Mesendoderm (in vitro differentiated cells): ENCODE measurements at regions not wholly inside any gene's neighbourhood (a gene's known extent, or its start where the extent isn't known, plus 50 kb on each side); places are given as distances from the start of the nearest gene placed in this dataset.
"Not testable (repeated sequence)": the region's sequence is repeated elsewhere in the genome, so short reads cannot be mapped to it uniquely, and the experiment has no call there.

Source experiments
- DNase-seq: peaks from one replicate; pipeline ENCODE4 v3.0.0; 2013
- H2AK5ac ChIP-seq: 2 replicates; pipeline ENCODE4 v1.6.1; 2013; ENCODE audit warnings: low read length, inconsistent platforms
- H2BK120ac ChIP-seq: 2 replicates; pipeline ENCODE4 v1.6.1; 2013; ENCODE audit warnings: low read depth, mild to moderate bottlenecking, low read length, moderate library complexity, mixed read lengths
- H2BK15ac ChIP-seq: replicated peaks from 2 replicates; pipeline ENCODE4 v1.6.1; 2013; ENCODE audit warnings: low read depth, mild to moderate bottlenecking, moderate library complexity
- H2BK5ac ChIP-seq: 2 replicates; pipeline ENCODE4 v1.6.1; 2013; ENCODE audit warnings: low read length, inconsistent platforms
- H3K18ac ChIP-seq: 2 replicates; pipeline ENCODE4 v1.6.1; 2013; ENCODE audit warnings: mild to moderate bottlenecking, low read length, mixed read lengths
- H3K23ac ChIP-seq: one replicate; pipeline ENCODE4 v1.6.1; 2013; ENCODE audit warnings: low read length
- H3K27ac ChIP-seq: 2 replicates; pipeline ENCODE4 v1.5.1; 2013; ENCODE audit warnings: low read depth, mild to moderate bottlenecking, inconsistent platforms, low read length, moderate library complexity
- H3K27me3 ChIP-seq: 2 replicates; pipeline ENCODE4 v1.6.1; 2013; ENCODE audit warnings: low read length, control low read depth, mild to moderate bottlenecking, inconsistent platforms; ENCODE audit not compliant: insufficient read depth, poor library complexity
- H3K36me3 ChIP-seq: 2 replicates; pipeline ENCODE4 v1.6.1; 2013; ENCODE audit warnings: low read length, inconsistent platforms; ENCODE audit not compliant: control insufficient read depth, insufficient read depth
- H3K4ac ChIP-seq: one replicate; pipeline ENCODE4 v1.6.1; 2013; ENCODE audit warnings: low read depth, mild to moderate bottlenecking, low read length, moderate library complexity
- H3K4me1 ChIP-seq: 2 replicates; pipeline ENCODE4 v1.6.1; 2013; ENCODE audit warnings: low read depth, low read length, inconsistent platforms; ENCODE audit not compliant: control insufficient read depth
- H3K4me2 ChIP-seq: 2 replicates; pipeline ENCODE4 v1.6.1; 2013; ENCODE audit warnings: low read length
- H3K4me3 ChIP-seq: 2 replicates; pipeline ENCODE4 v1.5.1; 2013; ENCODE audit warnings: mild to moderate bottlenecking, low read length
- H3K56ac ChIP-seq: one replicate; pipeline ENCODE4 v1.6.1; 2013; ENCODE audit warnings: low read length
- H3K79me1 ChIP-seq: 2 replicates; pipeline ENCODE4 v1.6.1; 2013; ENCODE audit warnings: low read length, inconsistent platforms
- H3K79me2 ChIP-seq: 2 replicates; pipeline ENCODE4 v1.6.1; 2013; ENCODE audit warnings: mild to moderate bottlenecking, low read length; ENCODE audit not compliant: control insufficient read depth, insufficient read depth
- H3K9ac ChIP-seq: 2 replicates; pipeline ENCODE4 v1.6.1; 2013; ENCODE audit warnings: low read length, inconsistent platforms
- H4K5ac ChIP-seq: one replicate; pipeline ENCODE4 v1.6.1; 2013; ENCODE audit warnings: low read length
- H4K8ac ChIP-seq: one replicate; pipeline ENCODE4 v1.6.1; 2013; ENCODE audit warnings: low read depth, mild to moderate bottlenecking, control low read depth, low read length, moderate library complexity
- WGBS: extraction: QIAGEN DNeasy Blood & Tissue Kit; methylation state at CpG from one replicate; pipeline ENCODE4 v1.1.7; 2013; ENCODE audit warnings: low lambda C conversion rate, missing lambda C conversion rate; ENCODE audit not compliant: insufficient coverage; ENCODE audit errors: extremely low coverage; 5-methylcytosine and 5-hydroxymethylcytosine counted together

- H3K4me2 ChIP-seq, H3K4me1 ChIP-seq, H3K23ac ChIP-seq, H3K36me3 ChIP-seq, H2BK15ac ChIP-seq, H3K9ac ChIP-seq, H3K18ac ChIP-seq, DNase-seq, H2BK120ac ChIP-seq, H3K4ac ChIP-seq, H3K4me3 ChIP-seq, H3K79me1 ChIP-seq, H4K5ac ChIP-seq, H3K27ac ChIP-seq, H3K79me2 ChIP-seq, H2BK5ac ChIP-seq, H3K27me3 ChIP-seq, H2AK5ac ChIP-seq, H4K8ac ChIP-seq, H3K56ac ChIP-seq: not testable (repeated sequence)
- no CpG with 5 or more reads among the region's 3 CpGs for WGBS
Measured at GRCh38 chr12:126291987-126292386, 1226.8 kb downstream of the AACS start.

GRCh38 chr12:126295652-126296051 lies 1230.4 kb downstream of the AACS start:
- H3K79me1 ChIP-seq = no peaks in the 10 kb centered on the region

GRCh38 chr12:126309278-126309677 lies 1244.0 kb downstream of the AACS start:
- no peak overlapping the region for H2BK5ac ChIP-seq
- no CpG with 5 or more reads among the region's 3 CpGs for WGBS
- H3K27me3 ChIP-seq = no peaks in the 10 kb centered on the region
- H4K8ac ChIP-seq = no peak overlapping the region
- no peak overlapping the region for H2AK5ac ChIP-seq
- no peak overlapping the region for H3K4ac ChIP-seq
- no peak overlapping the region for H3K56ac ChIP-seq
- no peaks in the 10 kb centered on the region for H3K79me2 ChIP-seq
- no peak overlapping the region for H4K5ac ChIP-seq
- no peak overlapping the region for H3K18ac ChIP-seq
- DNase-seq = no peak
- no peaks in the 10 kb centered on the region for H3K36me3 ChIP-seq
- H3K9ac ChIP-seq = no peak overlapping the region
- H3K79me1 ChIP-seq = no peaks in the 10 kb centered on the region
- H3K23ac ChIP-seq = no peak overlapping the region
- H2BK15ac ChIP-seq = no peak overlapping the region
- H3K4me2 ChIP-seq = no peak overlapping the region
- H3K4me1 ChIP-seq = no peaks in the 10 kb centered on the region
- H3K4me3 ChIP-seq = no peak overlapping the region
- H3K27ac ChIP-seq = no peak overlapping the region
- H2BK120ac ChIP-seq = no peak overlapping the region

More at GRCh38 chr12:126295652-126296051, 1230.4 kb downstream of the AACS start:
- Histone ChIP-seq H2BK120ac (no peak overlapping the region), H3K36me3 (no peaks in the 10 kb centered on the region), H3K4ac (no peak overlapping the region), H3K23ac (no peak overlapping the region), H4K8ac (no peak overlapping the region), H2BK15ac (no peak overlapping the region), H3K27me3 (no peaks in the 10 kb centered on the region), H3K4me2 (no peak overlapping the region), H3K27ac (no peak overlapping the region), H3K4me3 (no peak overlapping the region), H3K79me2 (no peaks in the 10 kb centered on the region), H4K5ac (no peak overlapping the region), H2AK5ac (no peak overlapping the region), H3K18ac (no peak overlapping the region), H3K4me1 (no peaks in the 10 kb centered on the region), H2BK5ac (no peak overlapping the region), H3K56ac (no peak overlapping the region), H3K9ac (no peak overlapping the region)
- DNase-seq = no peak
- no CpG with 5 or more reads among the region's 2 CpGs for WGBS

GRCh38 chr12:126312457-126312856 lies 1247.2 kb downstream of the AACS start:
- WGBS = no CpG with 5 or more reads among the region's 3 CpGs

GRCh38 chr12:126316411-126316810 lies 1251.2 kb downstream of the AACS start:
- WGBS = no CpG with 5 or more reads among the region's 3 CpGs
- H3K4me2 ChIP-seq = no peak overlapping the region
- no peak overlapping the region for H3K4me3 ChIP-seq
- H3K56ac ChIP-seq = no peak overlapping the region
- no peaks in the 10 kb centered on the region for H3K4me1 ChIP-seq
- no peak overlapping the region for H3K27ac ChIP-seq
- no peaks in the 10 kb centered on the region for H3K36me3 ChIP-seq
- H3K23ac ChIP-seq = no peak overlapping the region
- H4K8ac ChIP-seq = no peak overlapping the region
- H3K27me3 ChIP-seq = no peaks in the 10 kb centered on the region
- H3K4ac ChIP-seq = no peak overlapping the region
- H2BK15ac ChIP-seq = no peak overlapping the region
- no peak overlapping the region for H2BK120ac ChIP-seq
- H3K18ac ChIP-seq = no peak overlapping the region
- DNase-seq = no peak
- H3K79me1 ChIP-seq = no peaks in the 10 kb centered on the region
- H3K9ac ChIP-seq = no peak overlapping the region
- no peak overlapping the region for H4K5ac ChIP-seq
- H3K79me2 ChIP-seq = no peaks in the 10 kb centered on the region
- no peak overlapping the region for H2AK5ac ChIP-seq
- no peak overlapping the region for H2BK5ac ChIP-seq

More at GRCh38 chr12:126312457-126312856, 1247.2 kb downstream of the AACS start:
- H3K36me3 ChIP-seq = no peaks in the 10 kb centered on the region
- no peaks in the 10 kb centered on the region for H3K79me1 ChIP-seq
- no peak overlapping the region for H3K4me2 ChIP-seq
- H2BK5ac ChIP-seq = no peak overlapping the region
- H2AK5ac ChIP-seq = no peak overlapping the region
- no peak overlapping the region for H3K4ac ChIP-seq
- H3K4me3 ChIP-seq = no peak overlapping the region
- no peak overlapping the region for H4K5ac ChIP-seq
- H3K9ac ChIP-seq = no peak overlapping the region
- H3K23ac ChIP-seq = no peak overlapping the region
- no peak overlapping the region for H2BK120ac ChIP-seq
- no peaks in the 10 kb centered on the region for H3K27me3 ChIP-seq
- no peak overlapping the region for H3K27ac ChIP-seq
- H3K56ac ChIP-seq = no peak overlapping the region
- H3K18ac ChIP-seq = no peak overlapping the region
- H3K4me1 ChIP-seq = no peaks in the 10 kb centered on the region
- H3K79me2 ChIP-seq = no peaks in the 10 kb centered on the region
- H2BK15ac ChIP-seq = no peak overlapping the region
- H4K8ac ChIP-seq = no peak overlapping the region
- no peak for DNase-seq
